OCI-LY1 (cell line): ENCODE measurements at regions not wholly inside any gene's neighbourhood (a gene's known extent, or its start where the extent isn't known, plus 50 kb on each side); places are given as distances from the start of the nearest gene placed in this dataset.
"Not testable (repeated sequence)": the region's sequence is repeated elsewhere in the genome, so short reads cannot be mapped to it uniquely, and the experiment has no call there.

Experiments used
- EZH2 ChIP-seq: fragments of 200-600 bp; sonication (generic), shearing (Covaris generic); IDR thresholded peaks from 2 replicates; pipeline ENCODE4 v1.8.0; 2017; ENCODE audit warnings: borderline replicate concordance, mixed run types, mild to moderate bottlenecking, antibody characterized with exemption, low read length, moderate library complexity, mixed read lengths
- TF ChIP-seq, protein P1 (sequence below): fragments of 200-600 bp; sonication (generic), shearing (Covaris generic); IDR thresholded peaks from 2 replicates; pipeline ENCODE4 v1.5.1; 2017; ENCODE audit warnings: mild to moderate bottlenecking, antibody characterized with exemption, low read length, moderate library complexity, mixed read lengths

DNA sequence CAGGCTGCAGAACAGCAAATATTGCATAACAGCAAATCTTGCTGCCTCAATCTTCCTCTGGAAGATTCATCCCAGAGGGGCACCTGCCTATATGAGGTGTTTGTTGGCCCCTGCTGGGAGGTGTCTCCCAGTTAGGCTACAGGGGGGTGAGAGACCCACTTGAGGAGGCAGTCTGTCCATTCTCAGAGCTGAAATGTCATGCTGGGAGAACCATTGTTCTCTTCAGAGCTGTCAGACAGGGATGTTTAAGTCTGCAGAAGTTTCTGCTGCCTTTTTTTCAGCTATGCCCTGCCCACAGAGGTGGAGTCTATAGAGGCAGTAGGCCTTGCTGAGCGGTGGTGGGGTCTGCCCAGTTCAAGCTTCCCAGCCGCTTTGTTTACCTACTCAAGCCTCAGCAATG, 187.7 kb downstream of the TPBG start:
- TF ChIP-seq, protein P1, sequence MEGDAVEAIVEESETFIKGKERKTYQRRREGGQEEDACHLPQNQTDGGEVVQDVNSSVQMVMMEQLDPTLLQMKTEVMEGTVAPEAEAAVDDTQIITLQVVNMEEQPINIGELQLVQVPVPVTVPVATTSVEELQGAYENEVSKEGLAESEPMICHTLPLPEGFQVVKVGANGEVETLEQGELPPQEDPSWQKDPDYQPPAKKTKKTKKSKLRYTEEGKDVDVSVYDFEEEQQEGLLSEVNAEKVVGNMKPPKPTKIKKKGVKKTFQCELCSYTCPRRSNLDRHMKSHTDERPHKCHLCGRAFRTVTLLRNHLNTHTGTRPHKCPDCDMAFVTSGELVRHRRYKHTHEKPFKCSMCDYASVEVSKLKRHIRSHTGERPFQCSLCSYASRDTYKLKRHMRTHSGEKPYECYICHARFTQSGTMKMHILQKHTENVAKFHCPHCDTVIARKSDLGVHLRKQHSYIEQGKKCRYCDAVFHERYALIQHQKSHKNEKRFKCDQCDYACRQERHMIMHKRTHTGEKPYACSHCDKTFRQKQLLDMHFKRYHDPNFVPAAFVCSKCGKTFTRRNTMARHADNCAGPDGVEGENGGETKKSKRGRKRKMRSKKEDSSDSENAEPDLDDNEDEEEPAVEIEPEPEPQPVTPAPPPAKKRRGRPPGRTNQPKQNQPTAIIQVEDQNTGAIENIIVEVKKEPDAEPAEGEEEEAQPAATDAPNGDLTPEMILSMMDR = not testable (repeated sequence)
- TF ChIP-seq EZH2 = not testable (repeated sequence)
